Activated CD8-positive, alpha-beta memory T cell treated with anti-CD3 and anti-CD28 coated beads for 1 hour (primary cell): ENCODE measurements at regions not wholly inside any gene's neighbourhood (a gene's known extent, or its start where the extent isn't known, plus 50 kb on each side); places are given as distances from the start of the nearest gene placed in this dataset.
"Not testable (repeated sequence)": the region's sequence is repeated elsewhere in the genome, so short reads cannot be mapped to it uniquely, and the experiment has no call there.

Experiments
- DNase-seq, 2 donors: peaks; one replicate each; pipeline ENCODE4 v3.0.0-alpha.2; 2020; ENCODE audit warnings: low read depth in 1 of 2; ENCODE audit errors: extremely low read depth in 1 of 2

DNA sequence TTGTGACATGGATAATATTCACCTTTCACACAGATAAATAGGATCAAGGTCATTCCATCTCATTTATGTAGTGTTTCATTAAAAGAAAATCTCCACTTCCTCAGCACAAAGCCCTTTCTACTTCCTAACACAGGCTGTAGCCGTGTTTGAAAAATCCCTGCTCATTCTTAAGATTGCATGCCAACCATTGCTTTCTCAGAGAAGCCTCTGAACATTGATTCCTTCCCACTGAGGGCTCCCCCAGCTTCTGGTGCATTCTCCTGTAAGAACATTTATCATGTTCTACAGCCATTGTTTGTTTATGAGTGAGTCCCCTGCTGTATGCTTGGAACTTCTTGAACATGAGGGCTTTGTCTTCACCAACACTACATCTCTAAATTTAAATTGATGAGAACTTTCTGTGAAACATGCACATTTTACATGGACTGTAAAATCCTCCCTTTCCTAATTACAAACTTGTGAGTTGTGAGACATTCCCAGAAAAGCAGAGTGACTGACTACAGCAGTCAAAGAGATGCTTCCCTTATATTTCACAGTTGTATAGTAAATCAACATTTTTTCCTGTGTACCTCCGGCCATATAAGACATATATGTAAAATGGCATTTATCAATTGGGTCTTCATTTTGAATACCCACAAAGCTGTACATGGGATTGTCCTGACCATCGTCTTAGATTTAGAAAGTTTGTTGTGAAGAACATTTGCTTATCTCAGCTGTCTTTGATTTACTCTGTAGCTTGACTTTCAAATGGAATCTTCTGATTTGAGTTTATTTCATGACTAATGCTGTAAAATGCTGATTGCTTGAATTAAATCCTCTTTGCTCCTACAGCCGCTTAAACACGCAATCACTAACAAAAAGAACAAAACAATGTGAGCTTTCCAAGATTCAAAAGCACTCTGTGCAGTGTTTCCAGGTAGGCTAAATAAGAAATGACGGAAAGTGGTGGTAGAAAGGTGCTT lies 600.5 kb upstream of the SLIT2 start:
- DNase-seq = no peak

DNA sequence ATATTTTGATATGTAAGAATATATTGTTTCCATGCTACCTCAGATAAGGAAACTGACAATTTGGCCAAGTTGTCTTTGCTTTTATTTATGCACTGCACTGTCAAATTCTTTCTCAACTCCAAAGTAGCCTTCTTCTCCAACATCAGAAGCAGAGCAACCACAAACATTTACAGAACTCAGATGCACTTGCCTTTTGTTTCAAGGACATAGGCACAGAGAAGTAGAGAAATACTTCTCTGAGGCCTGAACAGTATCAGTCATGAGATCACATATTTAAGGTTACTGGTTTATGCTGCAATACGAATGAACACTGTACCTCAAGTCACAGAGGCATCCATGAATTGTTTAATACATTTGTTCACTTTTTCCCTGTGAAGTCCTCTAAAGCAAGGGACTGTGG lies 606.1 kb upstream of the SLIT2 start:
- DNase-seq = no peak

DNA sequence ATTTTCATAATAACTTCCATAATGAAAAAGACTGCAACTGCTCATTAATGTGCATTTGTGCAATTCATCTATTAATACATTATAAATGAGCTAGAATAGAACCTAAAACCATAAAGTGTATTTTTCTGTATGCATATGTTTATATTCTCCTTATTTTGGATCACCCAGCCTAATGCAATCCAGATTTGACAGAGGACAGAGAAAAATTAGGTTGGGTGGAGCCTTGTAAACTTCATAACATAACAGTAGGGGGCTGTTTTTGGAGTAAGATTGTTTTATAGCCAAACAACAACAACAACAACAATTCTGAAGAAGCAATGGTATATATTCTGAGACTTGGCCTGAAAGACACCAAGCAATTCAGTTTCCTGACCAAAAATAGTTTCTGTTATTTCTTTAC lies 615.3 kb upstream of the SLIT2 start:
- no peak for DNase-seq

DNA sequence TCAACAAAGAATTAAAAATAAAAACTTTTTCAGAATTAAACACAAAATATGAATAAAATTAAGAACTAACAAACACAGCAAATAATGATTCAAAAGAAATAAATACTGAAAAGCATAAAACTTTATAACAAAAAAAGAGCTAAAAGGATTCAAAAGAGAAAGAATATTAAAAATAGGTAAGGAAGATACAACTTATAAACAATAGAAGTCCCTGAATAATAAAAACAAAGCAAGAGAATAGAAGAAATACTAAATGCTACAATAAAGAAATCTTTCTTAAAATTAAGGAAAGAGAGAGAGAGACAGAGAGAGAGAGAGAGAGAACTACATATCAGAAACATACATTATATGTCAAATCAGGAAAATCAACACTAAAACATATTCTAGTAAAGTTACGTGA lies 619.9 kb upstream of the SLIT2 start:
- DNase-seq = no peak

DNA sequence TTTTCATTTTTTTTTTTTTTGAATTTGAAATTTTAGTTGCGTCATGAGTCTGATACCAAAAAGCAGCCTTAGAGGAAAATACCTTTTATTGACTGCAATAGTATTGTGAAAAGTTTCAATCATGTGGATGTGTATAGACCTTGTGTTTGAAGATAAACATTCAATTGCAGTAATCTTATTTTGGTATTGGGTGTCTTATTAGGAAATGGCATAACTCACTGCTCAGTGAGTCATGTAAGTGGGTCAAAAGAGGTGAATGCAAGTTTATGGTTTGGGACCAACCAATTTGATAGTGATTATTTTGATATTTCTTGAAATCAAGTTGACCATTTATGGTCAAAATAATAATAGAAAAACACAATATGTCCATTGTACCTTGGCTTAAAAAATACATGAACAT lies 627.8 kb upstream of the SLIT2 start:
- no peak for DNase-seq

DNA sequence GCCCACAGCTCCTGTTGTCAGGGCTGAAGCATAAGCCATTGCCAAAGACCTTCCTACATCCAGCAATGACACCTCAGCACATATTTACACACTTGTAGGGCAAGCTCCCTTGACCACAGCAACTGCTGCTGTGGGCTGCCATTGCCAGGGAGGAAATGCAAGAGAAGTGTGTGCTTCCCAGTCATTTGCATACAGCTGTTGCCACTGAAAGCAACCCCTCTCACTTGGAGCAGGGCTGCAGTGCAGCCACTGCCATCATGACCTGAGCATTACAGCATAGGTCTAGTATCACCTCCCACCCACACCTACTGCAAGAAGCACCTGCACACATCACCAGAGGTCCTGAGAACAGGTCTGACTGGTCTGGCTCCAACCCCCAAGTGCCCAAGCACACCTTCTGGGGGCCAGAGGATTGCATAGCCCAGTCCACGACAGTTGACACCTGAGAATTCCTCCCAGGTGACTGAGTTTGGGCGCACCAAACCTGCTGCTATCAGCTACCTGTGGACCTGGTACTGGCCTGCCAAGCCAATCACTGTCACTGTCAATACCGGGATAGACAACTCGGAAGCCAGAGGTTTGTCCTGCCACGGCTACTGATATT lies 636.5 kb upstream of the SLIT2 start:
- no peak for DNase-seq

DNA sequence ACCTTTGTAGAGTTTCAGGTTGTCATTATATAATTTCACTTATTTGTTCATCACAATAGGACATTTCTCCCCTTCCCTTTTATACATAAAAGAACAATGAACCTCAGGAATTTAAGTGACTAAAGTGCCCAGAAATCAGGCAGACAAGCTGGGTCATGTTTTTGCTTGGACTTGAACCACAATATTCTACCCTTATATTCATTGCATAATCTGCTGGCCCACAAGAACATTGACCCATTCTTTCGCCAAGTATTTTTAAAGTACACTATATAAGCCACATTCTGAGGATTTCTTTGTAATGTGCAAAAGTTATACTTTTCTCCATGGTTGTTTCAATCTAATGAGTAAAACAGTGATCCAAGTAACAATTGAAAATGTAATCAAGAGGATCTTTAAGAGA lies 637.5 kb upstream of the SLIT2 start:
- no peak for DNase-seq

DNA sequence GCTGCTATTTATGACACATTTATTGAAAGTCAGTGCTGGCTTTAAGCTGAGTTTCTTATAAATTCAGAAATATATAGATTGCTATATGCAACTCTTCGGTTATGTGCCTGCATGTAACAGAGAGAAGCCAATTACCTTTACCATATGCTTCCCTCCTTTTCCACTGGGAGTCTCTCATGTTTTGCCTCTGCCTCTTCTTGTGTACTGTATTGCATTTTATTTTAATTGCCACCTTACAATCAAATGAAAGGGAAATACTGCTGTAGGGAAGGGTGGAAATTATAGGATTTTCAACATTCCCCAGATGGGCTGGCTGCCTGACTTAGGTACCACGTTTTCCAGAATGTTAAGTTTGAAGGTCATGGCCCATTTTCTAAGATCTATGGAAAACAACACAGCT lies 655.4 kb upstream of the SLIT2 start:
- no peak for DNase-seq

DNA sequence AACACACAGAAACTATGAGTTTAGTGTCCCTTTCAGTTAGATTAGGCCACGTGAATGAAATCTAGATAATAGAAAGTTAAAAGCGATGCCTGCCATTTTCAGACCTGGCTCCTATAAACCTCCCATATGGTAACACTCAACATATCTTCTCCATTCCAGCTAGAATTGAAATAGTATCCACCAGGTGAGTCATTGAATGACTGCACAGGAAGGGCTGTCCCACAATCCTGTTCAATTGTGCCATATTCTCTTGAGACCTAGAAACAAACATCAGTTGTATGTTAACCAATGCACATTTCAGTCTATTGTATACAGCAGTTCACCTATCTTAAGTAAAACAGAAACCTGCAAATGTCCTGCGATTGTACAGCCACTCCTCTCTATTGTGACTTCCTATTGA lies 659.3 kb upstream of the SLIT2 start:
- DNase-seq = no peak

DNA sequence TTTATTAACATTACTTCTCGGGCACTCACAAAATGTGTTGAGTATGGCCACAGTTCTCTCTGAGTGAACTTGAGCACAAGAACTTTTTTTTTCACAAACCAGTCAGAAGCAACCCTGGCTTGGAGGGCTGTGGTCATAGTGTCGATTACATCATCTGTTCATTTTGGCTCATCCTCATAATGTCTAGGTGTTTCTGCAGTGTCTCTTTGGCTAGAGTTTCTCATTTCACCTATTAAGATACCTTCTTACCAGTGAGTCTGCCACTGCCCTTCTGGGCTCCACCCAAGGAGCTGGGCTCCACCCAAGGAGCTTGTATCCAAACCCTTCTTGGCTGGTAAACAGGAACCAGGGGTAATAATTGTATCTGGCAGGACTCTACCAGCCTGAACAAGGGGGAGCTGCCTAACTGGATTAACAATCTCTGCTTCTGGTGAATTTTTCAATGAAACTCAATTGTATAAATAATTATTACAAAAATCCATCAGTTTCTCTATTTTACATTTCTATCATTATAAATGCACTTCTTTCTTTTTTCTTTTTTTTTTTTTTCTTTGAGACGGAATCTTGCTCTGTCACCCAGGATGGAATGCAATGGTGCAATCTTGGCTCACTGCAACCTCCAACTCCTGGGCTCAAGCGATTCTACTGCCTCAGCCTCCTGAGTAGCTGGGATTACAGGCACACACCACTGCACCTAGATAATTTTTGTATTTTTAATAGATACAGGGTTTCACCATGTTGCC lies 667.7 kb upstream of the SLIT2 start:
- DNase-seq = no peak

DNA sequence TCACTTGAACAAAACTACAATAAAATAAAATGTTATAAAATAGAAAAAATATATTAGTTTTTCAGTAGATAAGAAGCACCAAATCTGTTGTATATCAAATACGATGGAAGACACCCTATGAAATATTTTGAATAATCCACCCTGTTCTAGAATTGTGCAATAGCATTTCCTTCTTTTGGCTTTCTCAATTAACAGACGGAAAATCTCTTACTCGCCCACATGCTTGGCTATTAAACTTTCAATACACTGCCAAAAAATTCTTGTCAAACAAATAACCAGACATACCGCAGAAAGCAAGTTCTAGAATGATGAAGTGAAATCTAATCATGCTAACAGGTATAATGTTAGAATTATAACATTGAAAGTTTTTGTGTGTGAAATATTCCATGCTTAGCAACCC lies 671.6 kb upstream of the SLIT2 start:
- no peak for DNase-seq

DNA sequence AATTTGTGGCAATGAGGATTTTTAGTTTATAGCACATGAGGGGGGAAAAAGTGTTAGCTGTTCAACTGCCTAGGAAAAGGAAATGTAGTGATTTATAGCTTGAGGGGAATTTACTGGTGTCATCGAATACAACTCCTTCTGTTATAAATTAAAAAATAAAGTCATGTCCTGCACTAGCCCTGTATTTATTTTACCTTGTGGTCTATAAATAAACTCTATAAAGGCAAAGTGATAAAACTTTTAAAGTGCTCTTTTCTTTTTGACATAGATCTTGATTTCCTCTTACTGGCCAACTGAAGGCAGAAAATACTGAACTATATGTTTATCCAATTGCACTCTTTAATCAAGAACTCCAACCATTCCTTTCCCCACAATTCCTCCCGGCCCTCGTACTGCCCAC lies 672.1 kb upstream of the SLIT2 start:
- no peak for DNase-seq

DNA sequence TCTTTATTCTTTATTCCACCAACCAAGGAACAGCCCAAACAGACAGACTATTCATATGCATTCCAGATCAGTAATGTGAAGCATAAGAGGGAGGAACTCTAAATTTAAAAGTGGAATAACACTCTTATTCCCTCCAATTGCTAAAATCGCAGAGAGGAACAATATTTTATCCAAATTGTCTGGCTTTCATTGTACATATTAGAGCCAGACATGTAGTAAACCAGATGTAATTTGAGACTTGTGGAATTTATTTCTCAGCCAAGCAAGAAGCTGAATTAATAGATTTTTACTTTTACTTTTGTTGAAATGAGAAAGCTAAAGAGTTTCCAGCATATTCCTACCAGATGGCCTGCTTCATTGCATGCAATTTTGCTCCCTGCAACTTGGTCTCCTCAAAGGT lies 674.6 kb upstream of the SLIT2 start:
- DNase-seq = no peak

DNA sequence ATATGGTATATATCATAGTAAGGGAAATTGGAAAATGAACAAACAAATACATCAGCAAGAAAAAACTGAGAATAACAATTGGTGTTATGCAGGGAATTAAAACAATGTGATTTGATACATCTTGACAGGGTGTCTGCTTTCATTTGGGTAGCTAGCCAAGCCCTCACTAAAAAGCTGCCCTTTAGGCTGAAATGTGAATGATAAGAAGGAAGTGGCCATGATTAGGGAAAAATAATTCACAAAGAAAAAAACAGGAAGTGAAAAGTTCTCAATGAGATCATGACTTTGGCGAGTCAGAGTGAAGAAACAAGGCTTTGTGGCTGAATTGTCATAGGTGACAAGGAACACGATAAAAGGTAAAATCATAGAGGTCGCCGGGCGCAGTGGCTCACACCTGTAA lies 675.8 kb upstream of the SLIT2 start:
- DNase-seq = no peak

DNA sequence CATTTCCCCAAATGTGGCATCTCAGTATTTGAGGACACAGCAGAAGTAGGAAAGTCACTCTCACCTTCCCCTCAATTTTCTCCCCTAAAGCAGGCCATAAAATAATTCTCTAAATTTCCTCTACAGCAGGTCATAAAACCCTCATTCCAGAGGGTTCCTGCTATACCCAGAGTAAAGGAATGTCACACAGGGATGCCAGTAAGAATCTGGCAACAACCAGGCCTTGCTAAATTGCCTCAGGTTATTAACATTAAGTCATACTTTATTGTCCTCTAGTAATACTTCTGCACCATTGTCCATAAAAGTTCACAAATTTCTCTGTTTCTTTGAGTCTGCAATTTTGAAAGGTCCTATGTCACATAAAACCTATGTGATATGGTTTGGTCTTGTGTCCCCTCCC lies 685.7 kb upstream of the SLIT2 start:
- no peak for DNase-seq

DNA sequence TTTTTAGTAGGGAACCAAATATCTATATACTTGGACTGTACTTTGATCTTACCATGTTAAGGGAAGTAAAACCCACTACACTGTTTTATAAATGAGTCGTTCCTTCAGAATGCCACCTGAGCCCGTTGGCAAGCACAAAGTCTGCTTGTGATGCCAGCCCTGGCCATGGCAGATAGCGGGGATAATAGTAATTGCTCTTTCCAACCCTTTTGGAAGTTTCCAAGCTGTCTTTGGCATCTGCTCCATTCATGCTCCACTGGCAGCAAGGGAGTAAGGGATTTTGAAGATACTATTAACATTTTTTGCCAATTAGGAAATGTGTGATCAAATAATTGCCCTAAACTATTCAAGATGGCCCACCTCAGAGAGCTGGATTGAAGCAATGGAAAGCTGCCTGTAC lies 689.2 kb upstream of the SLIT2 start:
- DNase-seq = no peak

DNA sequence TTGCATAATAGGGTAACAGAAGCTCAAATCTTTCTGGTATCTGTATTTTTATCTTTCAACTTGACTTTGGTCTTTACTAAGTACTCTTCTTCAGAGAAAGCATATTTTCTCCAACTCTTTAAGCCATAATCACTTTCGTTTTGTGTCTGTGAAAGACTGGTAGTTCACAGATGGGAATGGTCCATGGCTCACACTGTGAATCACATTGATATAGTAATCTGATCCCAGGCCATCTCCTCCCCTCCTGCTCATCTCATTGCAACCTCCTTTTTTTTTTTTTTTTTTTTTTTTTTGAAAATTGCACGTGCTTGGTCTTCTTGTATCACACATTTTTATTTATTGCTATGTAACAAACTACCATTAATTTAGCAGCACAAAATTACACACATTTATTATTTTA lies 694.5 kb upstream of the SLIT2 start:
- no peak for DNase-seq

DNA sequence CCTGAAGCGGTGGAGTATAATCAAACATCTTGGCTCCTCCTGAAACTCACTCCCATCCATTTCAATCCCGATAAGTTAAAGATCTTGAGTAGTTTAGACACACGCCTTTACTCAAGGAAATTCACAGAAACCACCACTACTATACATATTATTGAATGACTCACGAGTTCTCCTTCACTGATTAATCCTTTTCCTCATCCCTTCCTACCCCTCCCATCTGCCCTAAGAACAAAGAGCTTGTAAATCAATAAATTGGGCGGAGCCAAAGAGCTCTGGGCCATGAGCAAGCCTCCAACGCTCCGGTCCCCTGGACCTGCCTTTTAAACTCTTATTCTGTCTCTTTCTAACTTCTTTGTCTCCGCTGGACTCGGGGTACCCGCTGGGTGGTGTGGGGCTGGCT lies 695.4 kb upstream of the SLIT2 start:
- DNase-seq = not testable (repeated sequence)

DNA sequence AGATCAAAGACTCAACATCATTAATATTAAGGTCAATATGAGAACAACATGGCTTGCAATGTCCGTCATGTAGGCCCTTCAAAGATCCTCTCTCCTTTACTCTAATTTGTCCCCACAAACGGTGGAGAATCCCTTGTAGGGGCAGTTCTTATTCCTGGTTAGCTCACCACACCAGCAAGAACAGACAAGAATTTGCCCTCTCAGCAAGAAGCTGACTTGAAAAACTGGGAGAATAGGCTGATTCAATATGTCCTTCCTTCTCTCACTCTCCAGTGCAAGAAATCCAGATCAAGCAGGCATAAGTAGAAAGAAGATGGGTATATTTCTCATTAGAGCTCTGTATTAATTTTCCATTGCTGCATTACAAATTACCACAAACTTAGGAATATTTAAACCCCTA lies 704.2 kb upstream of the SLIT2 start:
- DNase-seq = no peak

DNA sequence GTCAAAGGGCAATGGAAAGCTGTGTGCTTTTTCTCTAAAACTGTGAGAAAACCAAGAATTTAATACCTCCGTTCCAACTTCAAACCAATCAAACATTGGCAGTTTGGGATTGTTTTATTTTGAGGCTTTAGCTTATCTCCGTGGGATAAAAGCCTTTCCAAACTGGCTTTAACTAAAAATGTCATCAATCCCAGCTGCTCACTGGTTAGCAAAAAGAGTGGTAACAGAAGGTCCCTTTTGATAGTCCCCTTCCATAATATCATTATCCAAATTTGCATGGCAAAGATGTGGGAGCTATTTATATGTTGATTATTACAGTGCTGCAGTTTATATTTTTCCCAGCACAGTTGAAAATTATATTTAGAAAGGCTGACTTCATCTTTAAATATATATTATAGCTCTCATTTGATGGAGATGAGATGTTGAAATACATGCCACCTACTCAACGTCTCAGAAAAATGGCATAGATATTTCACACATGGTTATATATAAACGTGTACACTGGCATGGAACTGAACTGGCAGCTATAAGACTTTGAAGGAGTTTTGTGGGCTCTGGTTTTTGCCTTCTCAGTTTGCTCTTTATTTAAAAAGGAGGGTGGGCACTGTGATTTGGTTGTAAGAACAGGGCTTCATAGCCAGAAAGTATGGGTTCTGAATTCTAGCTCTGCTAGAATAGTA lies 707.1 kb upstream of the SLIT2 start:
- no peak for DNase-seq

DNA sequence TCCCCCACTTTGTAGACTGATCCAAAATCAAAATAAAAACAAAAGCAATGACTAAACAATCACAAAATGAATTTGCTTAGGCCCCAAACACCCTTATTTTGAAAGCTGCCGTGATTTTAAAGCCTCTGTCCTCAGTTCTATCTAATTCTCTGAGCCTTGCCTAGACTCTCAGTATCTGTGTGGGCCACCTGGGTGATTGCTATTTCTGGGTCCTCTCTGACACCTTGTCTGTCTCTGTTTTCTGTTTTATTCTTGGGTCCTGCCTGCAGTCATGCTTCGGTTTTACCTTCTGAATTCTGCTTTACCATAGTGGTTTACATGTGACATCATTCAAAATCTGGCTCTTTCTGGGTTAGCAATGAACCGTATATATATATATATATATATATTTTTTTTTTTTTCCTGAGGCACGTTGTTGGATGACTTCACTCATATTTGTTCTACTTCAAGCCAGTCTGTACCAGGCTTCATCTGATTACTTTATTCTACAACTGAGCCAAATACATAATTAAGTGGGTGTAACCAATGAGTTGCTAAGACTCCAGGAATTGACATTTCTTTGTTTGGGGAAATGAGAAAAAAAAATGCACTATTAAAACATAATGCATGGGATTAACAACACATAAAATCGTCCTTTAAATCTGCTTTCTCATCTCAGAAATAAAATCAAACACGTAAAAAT lies 710.7 kb upstream of the SLIT2 start:
- no peak for DNase-seq
